GM18508 (cell line): ENCODE measurements at regions not wholly inside any gene's neighbourhood (a gene's known extent, or its start where the extent isn't known, plus 50 kb on each side); places are given as distances from the start of the nearest gene placed in this dataset.
A peak's percentile ranks its signal among the peaks of the same experiment; 100 is the strongest.
"Not testable (repeated sequence)": the region's sequence is repeated elsewhere in the genome, so short reads cannot be mapped to it uniquely, and the experiment has no call there.

Source experiments
- ATAC-seq: cut with Tn5 transposase; IDR thresholded peaks from one replicate; pipeline ENCODE4 v1.9.1; 2021; ENCODE audit warnings: moderate number of reproducible peaks; ENCODE audit not compliant: insufficient read depth, unreplicated experiment

GRCh38 chr9:42325142-42325541 lies 141.7 kb downstream of the SPATA31A6 start:
- not testable (repeated sequence) for ATAC-seq

GRCh38 chr9:42325561-42325960 lies 142.1 kb downstream of the SPATA31A6 start:
- not testable (repeated sequence) for ATAC-seq

GRCh38 chr9:42326482-42326881 lies 143.0 kb downstream of the SPATA31A6 start:
- ATAC-seq, result not testable (repeated sequence)

GRCh38 chr9:42335342-42335741 lies 151.9 kb downstream of the SPATA31A6 start:
- ATAC-seq, result not testable (repeated sequence)

- not testable (repeated sequence) for ATAC-seq
These were observed 152.7 kb downstream of the SPATA31A6 start for GRCh38 chr9:42335984-42336657.

GRCh38 chr9:42338275-42338674 lies 154.8 kb downstream of the SPATA31A6 start:
- not testable (repeated sequence) for ATAC-seq

- ATAC-seq, result not testable (repeated sequence)
These were observed 156.4 kb downstream of the SPATA31A6 start for GRCh38 chr9:42339671-42340434.

GRCh38 chr9:42340435-42340723 lies 156.9 kb downstream of the SPATA31A6 start:
- ATAC-seq, result not testable (repeated sequence)

- not testable (repeated sequence) for ATAC-seq
These were observed 158.4 kb downstream of the SPATA31A6 start for GRCh38 chr9:42341860-42342259.

GRCh38 chr9:42342297-42342696 lies 158.8 kb downstream of the SPATA31A6 start:
- not testable (repeated sequence) for ATAC-seq

- ATAC-seq, result not testable (repeated sequence)
These were observed 161.0 kb downstream of the SPATA31A6 start for GRCh38 chr9:42344508-42344907.

GRCh38 chr9:42346916-42347315 lies 163.5 kb downstream of the SPATA31A6 start:
- ATAC-seq, result not testable (repeated sequence)

- not testable (repeated sequence) for ATAC-seq
These were observed 165.7 kb downstream of the SPATA31A6 start for GRCh38 chr9:42349181-42349580.

- not testable (repeated sequence) for ATAC-seq
These were observed 167.0 kb downstream of the SPATA31A6 start for GRCh38 chr9:42350412-42350811.

- not testable (repeated sequence) for ATAC-seq
These were observed 174.3 kb downstream of the SPATA31A6 start for GRCh38 chr9:42357604-42358373.

GRCh38 chr9:42358626-42359247 lies 175.3 kb downstream of the SPATA31A6 start:
- not testable (repeated sequence) for ATAC-seq

- not testable (repeated sequence) for ATAC-seq
These were observed 181.2 kb downstream of the SPATA31A6 start for GRCh38 chr9:42364410-42365243.

GRCh38 chr9:42365244-42365945 lies 181.9 kb downstream of the SPATA31A6 start:
- peak; percentile 86 for ATAC-seq
